GM21619 (cell line): ENCODE measurements at regions not wholly inside any gene's neighbourhood (a gene's known extent, or its start where the extent isn't known, plus 50 kb on each side); places are given as distances from the start of the nearest gene placed in this dataset.
"Not testable (repeated sequence)": the region's sequence is repeated elsewhere in the genome, so short reads cannot be mapped to it uniquely, and the experiment has no call there.

Experiments
- ATAC-seq: cut with Tn5 transposase; IDR thresholded peaks from one replicate; pipeline ENCODE4 v1.9.1; 2021; ENCODE audit not compliant: unreplicated experiment

- no peak for ATAC-seq
Measured at GRCh38 chr21:23138797-23139196, 2140.6 kb downstream of the NCAM2 start.

- no peak for ATAC-seq
Measured at GRCh38 chr21:23152130-23152529, 2153.9 kb downstream of the NCAM2 start.

- not testable (repeated sequence) for ATAC-seq
Measured at GRCh38 chr21:23153842-23154241, 2155.6 kb downstream of the NCAM2 start.

- no peak for ATAC-seq
Measured at GRCh38 chr21:23155281-23155680, 2157.1 kb downstream of the NCAM2 start.

DNA sequence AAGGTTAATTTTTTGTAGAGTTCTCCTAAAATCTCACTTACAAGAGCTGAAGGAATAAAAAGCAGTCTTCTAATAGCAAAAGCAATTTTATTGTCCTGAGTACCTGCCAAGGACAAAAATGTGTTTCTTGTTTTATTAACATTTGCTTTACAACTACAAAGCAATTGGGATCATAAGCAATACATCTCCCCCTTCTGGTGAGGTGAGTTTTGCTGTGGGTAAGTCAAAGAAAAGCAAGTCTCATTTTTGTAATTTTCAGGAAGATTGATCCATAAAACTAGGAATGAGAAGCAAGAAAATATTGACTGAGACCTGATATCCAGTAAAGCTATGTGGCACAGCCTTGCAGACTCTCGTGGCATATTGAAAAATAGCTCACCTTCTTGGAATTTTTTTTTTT lies 2162.7 kb downstream of the NCAM2 start:
- ATAC-seq, result no peak

- ATAC-seq, result no peak
Measured at GRCh38 chr21:23162198-23162946, 2164.2 kb downstream of the NCAM2 start.
